ENCODE measurements at regions not wholly inside any gene's neighbourhood (a gene's known extent, or its start where the extent isn't known, plus 50 kb on each side); places are given as distances from the start of the nearest gene placed in this dataset.
A peak's percentile ranks its signal among the peaks of the same experiment; 100 is the strongest.
"Not testable (repeated sequence)": the region's sequence is repeated elsewhere in the genome, so short reads cannot be mapped to it uniquely, and the experiment has no call there.

GRCh38 chr3:177889652-177890358 is 646.4 kb upstream of the KCNMB2 start:
- no peak for DNase-seq

GRCh38 chr3:177890359-177890683 is 645.9 kb upstream of the KCNMB2 start:
- no peak for DNase-seq

GRCh38 chr3:177891569-177891968 is 644.7 kb upstream of the KCNMB2 start:
- DNase-seq, result not testable (repeated sequence)

GRCh38 chr3:177893331-177893730 is 642.9 kb upstream of the KCNMB2 start:
- no peak for DNase-seq

- DNase-seq, result no peak
Measured at GRCh38 chr3:177894081-177894728, 642.0 kb upstream of the KCNMB2 start.

GRCh38 chr3:177898185-177898584 is 638.1 kb upstream of the KCNMB2 start:
- DNase-seq, result no peak

GRCh38 chr3:177899275-177900067 is 636.8 kb upstream of the KCNMB2 start:
- DNase-seq, result no peak

GRCh38 chr3:177902876-177903275 is 633.4 kb upstream of the KCNMB2 start:
- DNase-seq, result no peak

- DNase-seq, result no peak
Measured at GRCh38 chr3:177904621-177905020, 631.6 kb upstream of the KCNMB2 start.

GRCh38 chr3:177905173-177906125 is 630.8 kb upstream of the KCNMB2 start:
- no peak for DNase-seq

GRCh38 chr3:177906126-177906511 is 630.1 kb upstream of the KCNMB2 start:
- DNase-seq, result no peak

- no peak for DNase-seq
Measured at GRCh38 chr3:177906578-177907229, 629.5 kb upstream of the KCNMB2 start.

GRCh38 chr3:177909530-177909929 is 626.7 kb upstream of the KCNMB2 start:
- DNase-seq, result not testable (repeated sequence)

GRCh38 chr3:177914224-177914623 is 622.0 kb upstream of the KCNMB2 start:
- no peak for DNase-seq

- no peak for DNase-seq
Measured at GRCh38 chr3:177916461-177916860, 619.8 kb upstream of the KCNMB2 start.

GRCh38 chr3:177917234-177917861 is 618.9 kb upstream of the KCNMB2 start:
- no peak for DNase-seq

GRCh38 chr3:177921153-177921552 is 615.1 kb upstream of the KCNMB2 start:
- DNase-seq, result no peak

GRCh38 chr3:177924261-177924660 is 612.0 kb upstream of the KCNMB2 start:
- DNase-seq, result no peak

- peak; percentile 31 for DNase-seq
Measured at GRCh38 chr3:177928172-177928873, 607.9 kb upstream of the KCNMB2 start.

- no peak for DNase-seq
Measured at GRCh38 chr3:177929310-177929709, 606.9 kb upstream of the KCNMB2 start.

GRCh38 chr3:177930771-177931170 is 605.5 kb upstream of the KCNMB2 start:
- no peak for DNase-seq
